ENCODE measurements at regions not wholly inside any gene's neighbourhood (a gene's known extent, or its start where the extent isn't known, plus 50 kb on each side); places are given as distances from the start of the nearest gene placed in this dataset.

DNA sequence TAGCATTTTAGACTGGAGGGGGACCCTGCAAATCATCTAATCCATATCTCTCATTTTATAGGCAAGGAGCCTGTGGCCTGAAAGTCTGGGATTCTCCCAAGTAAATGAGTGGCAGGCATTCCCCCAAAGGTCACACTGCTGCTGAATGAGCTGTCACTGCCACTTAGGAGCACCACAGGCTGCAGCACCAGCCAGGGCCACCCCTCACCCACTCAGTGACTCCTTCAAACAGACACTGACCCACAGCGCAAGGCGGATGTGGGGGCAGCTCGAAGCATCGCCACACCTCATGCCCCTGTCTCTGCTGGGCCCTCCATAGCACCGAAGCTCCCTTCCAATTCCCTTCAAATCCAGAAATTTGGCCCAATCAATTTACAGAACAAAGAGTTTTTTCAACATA, 119.9 kb upstream of the ARID1B start:
- Histone ChIP-seq H3K79me2 (ENCODE audit: low read depth) (no peaks in the 10 kb centered on the region), H4K20me1 (ENCODE audit: low read depth) (no peaks in the 10 kb centered on the region), H3F3A (ENCODE audit: low read depth) (peaks cover 12% of the 10 kb centered on the region), H3K36me3 (no peaks in the 10 kb centered on the region), H3K4me2 (no peak overlapping the region), H3K4me3 (no peak overlapping the region), H3K27me3 (no peaks in the 10 kb centered on the region), H3K4me1 (peaks cover 22% of the 10 kb centered on the region), H3K9ac (no peak overlapping the region), H3K27ac (no peak overlapping the region), H2AFZ (replicated peaks) (no peak overlapping the region), H3K9me3 (ENCODE audit: low read depth) (no peaks in the 10 kb centered on the region)
- Mint-ChIP-seq H3K4me3 (no peak overlapping the region), H3K27ac (no peak overlapping the region), H3K36me3 (peaks cover 2% of the 10 kb centered on the region), H3K4me1 (peaks cover 8% of the 10 kb centered on the region), H3K9me3 (peaks cover 12% of the 10 kb centered on the region), H3K27me3 (ENCODE audit: insufficient read depth, low read depth) (peaks cover 4% of the 10 kb centered on the region)
- peak; percentile 26 for DNase-seq (ENCODE audit: low spot score)
- TF ChIP-seq, protein P1, sequence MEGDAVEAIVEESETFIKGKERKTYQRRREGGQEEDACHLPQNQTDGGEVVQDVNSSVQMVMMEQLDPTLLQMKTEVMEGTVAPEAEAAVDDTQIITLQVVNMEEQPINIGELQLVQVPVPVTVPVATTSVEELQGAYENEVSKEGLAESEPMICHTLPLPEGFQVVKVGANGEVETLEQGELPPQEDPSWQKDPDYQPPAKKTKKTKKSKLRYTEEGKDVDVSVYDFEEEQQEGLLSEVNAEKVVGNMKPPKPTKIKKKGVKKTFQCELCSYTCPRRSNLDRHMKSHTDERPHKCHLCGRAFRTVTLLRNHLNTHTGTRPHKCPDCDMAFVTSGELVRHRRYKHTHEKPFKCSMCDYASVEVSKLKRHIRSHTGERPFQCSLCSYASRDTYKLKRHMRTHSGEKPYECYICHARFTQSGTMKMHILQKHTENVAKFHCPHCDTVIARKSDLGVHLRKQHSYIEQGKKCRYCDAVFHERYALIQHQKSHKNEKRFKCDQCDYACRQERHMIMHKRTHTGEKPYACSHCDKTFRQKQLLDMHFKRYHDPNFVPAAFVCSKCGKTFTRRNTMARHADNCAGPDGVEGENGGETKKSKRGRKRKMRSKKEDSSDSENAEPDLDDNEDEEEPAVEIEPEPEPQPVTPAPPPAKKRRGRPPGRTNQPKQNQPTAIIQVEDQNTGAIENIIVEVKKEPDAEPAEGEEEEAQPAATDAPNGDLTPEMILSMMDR (IDR thresholded peaks at IDR 0.05): no peak
- TF ChIP-seq EZH2 (IDR thresholded peaks at IDR 0.05) (no peak), EZH2phosphoT487 (IDR thresholded peaks at IDR 0.05) (no peak)

DNA sequence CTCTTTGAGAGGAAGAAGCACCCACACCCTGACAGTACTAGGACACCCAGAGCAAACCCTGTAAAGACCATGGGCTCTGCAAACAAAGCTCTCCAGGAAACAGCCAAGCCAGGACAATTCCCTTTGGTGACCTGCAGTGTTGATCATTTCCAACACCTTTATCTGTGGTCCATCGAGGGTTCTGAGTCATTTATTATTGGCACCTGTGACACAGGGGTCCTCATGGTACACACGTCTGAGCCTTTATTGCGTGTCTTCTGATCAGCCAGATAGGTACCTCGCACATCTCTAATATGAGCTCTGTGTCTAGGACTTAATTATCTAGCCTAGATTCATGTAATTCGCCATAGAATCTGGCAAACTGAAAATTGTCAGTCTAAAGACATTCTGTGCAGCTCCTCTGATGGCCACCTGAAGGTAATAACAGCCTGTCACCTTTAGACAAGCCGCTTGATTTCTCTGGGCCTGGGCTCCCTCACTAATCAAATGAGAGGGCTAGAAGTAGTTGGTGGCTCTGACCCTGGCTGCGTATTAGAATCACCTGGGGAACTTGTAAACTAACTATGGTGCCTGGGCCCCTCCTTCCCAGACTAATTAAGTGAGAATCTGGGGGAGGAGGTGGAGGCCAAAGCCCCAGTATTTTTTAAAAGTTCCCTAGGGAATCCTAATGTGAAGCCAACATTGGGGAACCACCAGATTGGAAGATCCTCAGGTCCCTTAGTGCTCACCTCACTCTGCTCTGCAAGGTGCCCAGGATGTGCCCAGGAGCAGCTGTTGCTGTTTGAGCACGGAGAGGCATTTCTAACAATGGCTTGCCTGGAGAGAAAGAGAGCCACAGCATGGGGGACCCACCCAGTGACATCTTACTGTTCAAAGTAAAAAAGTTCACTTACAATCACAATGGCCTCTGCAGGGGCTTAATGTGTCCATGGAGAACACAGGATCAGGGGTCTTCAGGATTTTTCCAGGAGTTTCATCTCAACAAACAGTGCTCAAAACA, 122.0 kb upstream of the ARID1B start:
- no peak overlapping the region for H3K27ac Mint-ChIP-seq
- peaks cover 22% of the 10 kb centered on the region for H3K4me1 ChIP-seq
- peaks cover 6% of the 10 kb centered on the region for H3K27me3 Mint-ChIP-seq (ENCODE audit: insufficient read depth, low read depth)
- H3K9ac ChIP-seq: no peak overlapping the region
- DNase-seq (ENCODE audit: low spot score): peak; percentile 45
- H3K27ac ChIP-seq: no peak overlapping the region
- H3K27me3 ChIP-seq: no peaks in the 10 kb centered on the region
- no peak overlapping the region for H3K4me3 Mint-ChIP-seq
- H3K36me3 ChIP-seq: no peaks in the 10 kb centered on the region
- no peaks in the 10 kb centered on the region for H3K79me2 ChIP-seq (ENCODE audit: low read depth)
- no peak overlapping the region for H3K4me3 ChIP-seq
- H2AFZ ChIP-seq (replicated peaks): no peak overlapping the region
- H3K4me1 Mint-ChIP-seq: peaks cover 8% of the 10 kb centered on the region
- no peaks in the 10 kb centered on the region for H3K36me3 Mint-ChIP-seq
- peaks cover 12% of the 10 kb centered on the region for H3F3A ChIP-seq (ENCODE audit: low read depth)
- H4K20me1 ChIP-seq (ENCODE audit: low read depth): no peaks in the 10 kb centered on the region
- H3K9me3 Mint-ChIP-seq: peaks cover 12% of the 10 kb centered on the region
- no peak overlapping the region for H3K4me2 ChIP-seq
- TF ChIP-seq EZH2phosphoT487 (IDR thresholded peaks at IDR 0.05): no peak
- TF ChIP-seq, protein P1 (IDR thresholded peaks at IDR 0.05): no peak
- TF ChIP-seq EZH2 (IDR thresholded peaks at IDR 0.05): no peak
- no peaks in the 10 kb centered on the region for H3K9me3 ChIP-seq (ENCODE audit: low read depth)

DNA sequence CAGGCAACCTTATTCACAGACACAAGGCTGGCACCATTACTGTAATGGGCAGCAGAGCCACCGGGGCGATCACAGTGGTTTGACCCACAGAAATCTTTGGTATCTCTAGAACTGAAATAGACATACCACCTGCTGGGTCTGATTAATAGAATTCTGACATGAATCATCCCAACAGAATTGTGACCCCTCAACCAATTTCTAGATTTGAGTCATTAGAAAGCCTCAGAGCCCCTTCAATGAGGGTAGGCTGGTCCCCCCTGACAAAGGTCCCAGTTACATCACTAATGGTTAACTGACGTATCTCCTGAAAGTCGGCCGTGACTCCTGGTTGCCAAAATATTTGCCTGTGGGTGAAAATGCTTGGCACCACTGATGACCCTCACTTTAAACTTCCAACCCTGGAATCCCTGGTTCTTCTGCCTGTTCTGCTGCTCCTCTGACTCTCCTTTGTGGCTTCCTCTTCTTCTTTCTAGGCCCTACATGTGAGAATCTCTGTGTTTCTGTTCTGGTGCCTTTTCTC, 124.9 kb upstream of the ARID1B start:
- Histone ChIP-seq H3K4me2 (no peak overlapping the region), H3K4me3 (no peak overlapping the region), H3K4me1 (peaks cover 11% of the 10 kb centered on the region), H3K79me2 (ENCODE audit: low read depth) (no peaks in the 10 kb centered on the region), H3K27ac (no peak overlapping the region), H3F3A (ENCODE audit: low read depth) (peaks cover 5% of the 10 kb centered on the region), H3K9ac (no peak overlapping the region), H3K9me3 (ENCODE audit: low read depth) (no peaks in the 10 kb centered on the region), H3K36me3 (no peaks in the 10 kb centered on the region), H4K20me1 (ENCODE audit: low read depth) (no peaks in the 10 kb centered on the region), H3K27me3 (no peaks in the 10 kb centered on the region), H2AFZ (replicated peaks) (no peak overlapping the region)
- Mint-ChIP-seq H3K9me3 (peaks cover 8% of the 10 kb centered on the region), H3K36me3 (no peaks in the 10 kb centered on the region), H3K4me1 (peaks cover 3% of the 10 kb centered on the region), H3K27ac (no peak overlapping the region), H3K27me3 (ENCODE audit: insufficient read depth, low read depth) (peaks cover 6% of the 10 kb centered on the region), H3K4me3 (no peak overlapping the region)
- TF ChIP-seq EZH2 (IDR thresholded peaks at IDR 0.05) (no peak), EZH2phosphoT487 (IDR thresholded peaks at IDR 0.05) (no peak)
- TF ChIP-seq, protein P1 (IDR thresholded peaks at IDR 0.05): no peak
- DNase-seq (ENCODE audit: low spot score): no peak

Data from neural progenitor cell (in vitro differentiated cells).